Upper lobe of right lung (tissue), 1 donor: ENCODE measurements at regions not wholly inside any gene's neighbourhood (a gene's known extent, or its start where the extent isn't known, plus 50 kb on each side); places are given as distances from the start of the nearest gene placed in this dataset.

ENCODE experiments used
- ATAC-seq: fragments of 200-7000 bp; cut with Tn5 transposase; one replicate; pipeline ENCODE4 v1.9.1; 2020; ENCODE audit warnings: mild to moderate bottlenecking, moderate library complexity
- DNase-seq: peaks from one replicate; pipeline ENCODE4 v3.0.0-alpha.2; 2020
- H3K27ac ChIP-seq: fragments of 200-600 bp; one replicate; pipeline ENCODE4 v1.8.0; 2022
- H3K27me3 ChIP-seq: fragments of 200-600 bp; one replicate; pipeline ENCODE4 v1.8.0; 2022; ENCODE audit warnings: mild to moderate bottlenecking
- H3K36me3 ChIP-seq: fragments of 200-600 bp; one replicate; pipeline ENCODE4 v1.8.0; 2022
- H3K4me1 ChIP-seq: fragments of 200-600 bp; one replicate; pipeline ENCODE4 v1.8.0; 2022
- H3K4me3 ChIP-seq: fragments of 200-600 bp; one replicate; pipeline ENCODE4 v1.8.0; 2022; ENCODE audit warnings: mild to moderate bottlenecking
- H3K9me3 ChIP-seq: fragments of 200-600 bp; one replicate; pipeline ENCODE4 v1.8.0; 2022
- CTCF ChIP-seq: fragments of 200-600 bp; IDR thresholded peaks from one replicate; pipeline ENCODE4 v1.8.0; 2022; ENCODE audit warnings: antibody characterized with exemption
- intact Hi-C: fragments of 100-400 bp; cut with DNase I; formaldehyde crosslinking; loops from one replicate; pipeline ENCODE4 v1.11.0; 2022
- donor health status: DM: no; HTN: yes; CAD: no; lungs with severe emphysema.

- no peak for TF ChIP-seq CTCF
- H3K4me1 ChIP-seq, result no peaks in the 10 kb centered on the region
- intact Hi-C loops, result no loop called here
- no peak for ATAC-seq
- no peak overlapping the region for H3K27ac ChIP-seq
- no peak overlapping the region for H3K4me3 ChIP-seq
- H3K27me3 ChIP-seq, result no peaks in the 10 kb centered on the region
- H3K36me3 ChIP-seq, result no peaks in the 10 kb centered on the region
- no peak for DNase-seq
- H3K9me3 ChIP-seq, result no peaks in the 10 kb centered on the region
Observed at GRCh38 chr18:71068338-71068737, 779.5 kb downstream of the SOCS6 start.

- intact Hi-C loops, result no loop called here
- Histone ChIP-seq H3K4me1 (no peaks in the 10 kb centered on the region), H3K9me3 (no peaks in the 10 kb centered on the region), H3K36me3 (no peaks in the 10 kb centered on the region), H3K27ac (no peak overlapping the region), H3K27me3 (no peaks in the 10 kb centered on the region), H3K4me3 (no peak overlapping the region)
- DNase-seq (no peak), ATAC-seq (no peak)
- TF ChIP-seq CTCF, result no peak
Observed at GRCh38 chr18:71049893-71050292, 761.0 kb downstream of the SOCS6 start.

- Histone ChIP-seq H3K9me3 (no peaks in the 10 kb centered on the region), H3K27ac (no peak overlapping the region), H3K4me1 (no peaks in the 10 kb centered on the region), H3K27me3 (no peaks in the 10 kb centered on the region), H3K4me3 (no peak overlapping the region), H3K36me3 (no peaks in the 10 kb centered on the region)
- DNase-seq (no peak), ATAC-seq (no peak)
- intact Hi-C loops, result no loop called here
- no peak for TF ChIP-seq CTCF
Observed at GRCh38 chr18:71047882-71048281, 759.0 kb downstream of the SOCS6 start.

GRCh38 chr18:71045331-71046065 is 756.7 kb downstream of the SOCS6 start:
- no peaks in the 10 kb centered on the region for H3K4me1 ChIP-seq
- TF ChIP-seq CTCF, result no peak
- H3K27ac ChIP-seq, result no peak overlapping the region
- no peak for DNase-seq
- no peaks in the 10 kb centered on the region for H3K36me3 ChIP-seq
- intact Hi-C loops, result no loop called here
- no peaks in the 10 kb centered on the region for H3K27me3 ChIP-seq
- ATAC-seq, result no peak
- no peak overlapping the region for H3K4me3 ChIP-seq
- H3K9me3 ChIP-seq, result no peaks in the 10 kb centered on the region

GRCh38 chr18:71040161-71040560 is 751.3 kb downstream of the SOCS6 start:
- H3K4me1 ChIP-seq, result no peaks in the 10 kb centered on the region
- no peaks in the 10 kb centered on the region for H3K36me3 ChIP-seq
- H3K27ac ChIP-seq, result no peak overlapping the region
- no peak for TF ChIP-seq CTCF
- no peaks in the 10 kb centered on the region for H3K9me3 ChIP-seq
- DNase-seq, result no peak
- H3K4me3 ChIP-seq, result no peak overlapping the region
- no peaks in the 10 kb centered on the region for H3K27me3 ChIP-seq
- no peak for ATAC-seq
- intact Hi-C loops, result no loop called here

GRCh38 chr18:71038196-71038595 is 749.4 kb downstream of the SOCS6 start:
- Histone ChIP-seq H3K27me3 (no peaks in the 10 kb centered on the region), H3K9me3 (no peaks in the 10 kb centered on the region), H3K4me1 (no peaks in the 10 kb centered on the region), H3K4me3 (no peak overlapping the region), H3K27ac (no peak overlapping the region), H3K36me3 (no peaks in the 10 kb centered on the region)
- no peak for DNase-seq
- no peak for ATAC-seq
- no peak for TF ChIP-seq CTCF
- intact Hi-C loops, result no loop called here
